ENCODE measurements at regions not wholly inside any gene's neighbourhood (a gene's known extent, or its start where the extent isn't known, plus 50 kb on each side); places are given as distances from the start of the nearest gene placed in this dataset.

DNA sequence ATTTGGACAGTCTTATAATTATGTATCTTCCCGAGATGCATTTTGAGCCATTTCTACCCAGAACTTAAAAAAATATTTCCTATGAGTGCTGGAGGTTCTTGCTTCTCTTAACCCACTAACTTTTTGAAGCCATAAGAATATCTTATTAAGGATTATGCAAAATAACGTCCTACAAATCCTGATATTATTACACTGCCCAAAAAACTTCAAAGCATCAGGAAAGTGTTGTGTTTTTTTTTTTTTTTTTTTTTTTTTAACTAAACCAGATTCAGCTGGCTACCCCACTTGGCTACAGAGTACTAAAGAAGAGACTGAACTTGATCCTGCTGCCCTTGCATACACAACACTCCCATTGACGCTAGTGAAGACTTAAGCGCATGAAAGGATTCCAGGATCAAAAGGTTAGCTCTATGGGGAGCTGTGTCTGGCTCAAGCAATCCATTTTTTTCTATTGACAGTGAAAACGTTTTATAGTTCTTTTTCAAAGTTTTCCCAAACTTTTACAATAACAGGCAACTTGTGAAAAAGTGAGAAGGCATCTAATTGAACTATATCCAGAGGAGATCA lies 141.4 kb downstream of the KCNRG start:
- Histone ChIP-seq H3K36me3 (ENCODE audit: control insufficient read depth, insufficient read depth, low read length) (no peaks in the 10 kb centered on the region), H3K27ac (ENCODE audit: low read depth, low read length) (no peak overlapping the region), H3K27me3 (ENCODE audit: control insufficient read depth, insufficient read depth, low read length) (no peaks in the 10 kb centered on the region), H3K4me1 (ENCODE audit: control insufficient read depth, insufficient read depth, low read length) (peaks cover 5% of the 10 kb centered on the region; the same call in 1 of the 2 replicates), H3K9me3 (ENCODE audit: control insufficient read depth, insufficient read depth, low read length) (no peaks in the 10 kb centered on the region), H3K9ac (ENCODE audit: low read depth, low read length) (no peak overlapping the region), H3K4me3 (ENCODE audit: low read depth, low read length) (no peak overlapping the region)

DNA sequence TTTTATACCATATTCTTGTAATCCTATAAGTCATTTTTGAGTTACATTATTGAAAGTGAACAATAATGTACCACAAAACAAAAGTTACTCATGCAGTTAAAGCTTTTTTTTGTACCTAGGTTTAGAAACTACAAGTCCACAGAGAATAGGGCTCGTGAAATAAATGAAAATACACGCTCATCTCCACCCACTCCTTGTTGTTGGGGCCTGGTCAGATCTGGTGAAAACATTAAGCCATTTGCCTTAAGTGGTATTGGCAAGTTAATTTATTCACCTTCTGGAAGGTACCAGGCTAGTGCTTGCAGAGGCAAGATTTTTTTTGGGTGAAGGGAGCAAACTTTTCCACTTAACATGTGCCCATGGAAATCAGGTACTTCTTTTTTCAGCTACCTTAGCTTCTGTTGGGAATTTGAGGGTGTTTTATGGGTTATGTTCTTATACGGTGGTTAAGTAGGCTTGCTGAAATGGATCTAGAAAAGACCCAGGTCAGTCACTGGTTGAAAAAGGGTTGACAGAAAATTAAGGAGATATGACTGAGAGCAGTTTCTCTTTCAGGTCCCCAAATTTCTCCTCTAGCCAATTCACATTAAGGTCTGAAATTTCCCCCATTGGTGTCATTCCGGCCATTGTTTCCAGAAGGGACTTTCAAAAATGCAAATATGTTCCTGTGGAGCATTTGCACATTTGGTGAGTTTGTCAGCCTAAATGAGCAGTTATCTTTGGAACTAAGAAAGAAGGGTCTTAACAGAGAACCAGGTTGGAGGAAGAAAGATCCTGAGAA lies 143.3 kb downstream of the KCNRG start:
- peaks cover 18% of the 10 kb centered on the region for H3K4me1 ChIP-seq (ENCODE audit: control insufficient read depth, insufficient read depth, low read length)
- no peak overlapping the region for H3K4me3 ChIP-seq (ENCODE audit: low read depth, low read length)
- H3K9ac ChIP-seq (ENCODE audit: low read depth, low read length) = no peak overlapping the region
- no peaks in the 10 kb centered on the region for H3K36me3 ChIP-seq (ENCODE audit: control insufficient read depth, insufficient read depth, low read length)
- no peak overlapping the region for H3K27ac ChIP-seq (ENCODE audit: low read depth, low read length)
- H3K9me3 ChIP-seq (ENCODE audit: control insufficient read depth, insufficient read depth, low read length) = no peaks in the 10 kb centered on the region
- no peaks in the 10 kb centered on the region for H3K27me3 ChIP-seq (ENCODE audit: control insufficient read depth, insufficient read depth, low read length)

DNA sequence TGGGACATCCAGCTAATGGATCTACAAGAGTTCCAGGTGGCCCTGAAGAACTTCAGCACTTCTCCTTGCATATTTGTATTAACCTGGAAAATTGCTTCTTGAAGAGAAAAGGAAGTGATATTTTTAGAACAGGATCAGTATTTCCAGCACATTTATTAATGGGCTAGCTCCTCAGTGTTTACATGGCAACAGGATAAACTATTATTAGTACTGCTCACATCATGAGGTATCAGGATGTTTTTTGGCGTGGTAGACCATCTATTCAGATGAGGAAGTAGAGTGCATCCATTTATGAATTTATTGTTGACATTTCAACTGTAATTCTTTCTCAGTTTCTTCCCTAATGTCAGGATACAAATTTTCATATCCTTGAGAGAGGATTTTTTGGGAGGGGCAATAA lies 144.4 kb downstream of the KCNRG start:
- Histone ChIP-seq H3K27ac (ENCODE audit: low read depth, low read length) (no peak overlapping the region), H3K4me1 (ENCODE audit: control insufficient read depth, insufficient read depth, low read length) (peaks cover 18% of the 10 kb centered on the region), H3K36me3 (ENCODE audit: control insufficient read depth, insufficient read depth, low read length) (no peaks in the 10 kb centered on the region), H3K27me3 (ENCODE audit: control insufficient read depth, insufficient read depth, low read length) (no peaks in the 10 kb centered on the region), H3K4me3 (ENCODE audit: low read depth, low read length) (no peak overlapping the region), H3K9me3 (ENCODE audit: control insufficient read depth, insufficient read depth, low read length) (no peaks in the 10 kb centered on the region), H3K9ac (ENCODE audit: low read depth, low read length) (no peak overlapping the region)

DNA sequence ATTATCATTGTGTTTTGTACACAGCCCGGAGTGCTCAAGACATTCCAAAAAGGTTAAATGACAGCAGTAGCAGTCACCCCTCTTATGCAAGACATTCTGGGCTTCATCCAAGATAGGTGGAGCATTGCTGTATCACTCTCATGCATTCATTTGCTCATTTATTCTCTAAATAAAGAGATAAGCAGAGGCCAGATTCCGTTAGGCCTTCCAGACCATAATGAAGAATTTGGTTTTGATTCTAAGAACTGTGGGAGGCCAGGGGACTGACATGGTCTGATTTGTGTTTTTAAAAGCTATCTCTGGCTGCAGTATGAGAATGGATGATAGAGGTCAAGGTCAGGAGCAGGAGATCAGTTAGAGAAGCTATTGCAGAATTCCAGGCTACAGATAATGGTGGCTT lies 145.8 kb downstream of the KCNRG start:
- Histone ChIP-seq H3K27ac (ENCODE audit: low read depth, low read length) (no peak overlapping the region), H3K9ac (ENCODE audit: low read depth, low read length) (no peak overlapping the region), H3K27me3 (ENCODE audit: control insufficient read depth, insufficient read depth, low read length) (no peaks in the 10 kb centered on the region), H3K36me3 (ENCODE audit: control insufficient read depth, insufficient read depth, low read length) (no peaks in the 10 kb centered on the region), H3K9me3 (ENCODE audit: control insufficient read depth, insufficient read depth, low read length) (no peaks in the 10 kb centered on the region), H3K4me1 (ENCODE audit: control insufficient read depth, insufficient read depth, low read length) (peaks cover 16% of the 10 kb centered on the region), H3K4me3 (ENCODE audit: low read depth, low read length) (no peak overlapping the region)

DNA sequence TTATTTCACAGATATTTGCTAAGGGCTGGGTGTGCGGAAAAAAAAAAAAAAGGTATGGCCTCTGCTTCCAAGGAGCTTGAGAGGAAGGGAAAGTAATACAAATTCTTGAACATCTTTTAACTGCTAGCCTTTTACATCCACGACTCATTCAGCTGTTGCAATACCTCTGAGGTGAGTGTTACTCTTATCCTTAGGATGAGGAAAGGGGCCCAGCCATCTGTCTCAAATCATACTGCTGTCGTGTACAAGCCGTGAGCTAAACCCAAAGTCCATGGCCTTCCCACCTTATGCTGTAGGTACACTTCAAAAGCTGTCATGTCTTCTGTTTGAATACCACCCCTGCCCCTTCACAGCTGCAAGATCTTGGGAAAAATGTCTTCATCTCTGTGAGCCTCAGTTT lies 146.8 kb downstream of the KCNRG start:
- no peaks in the 10 kb centered on the region for H3K27me3 ChIP-seq (ENCODE audit: control insufficient read depth, insufficient read depth, low read length)
- no peak overlapping the region for H3K27ac ChIP-seq (ENCODE audit: low read depth, low read length)

DNA sequence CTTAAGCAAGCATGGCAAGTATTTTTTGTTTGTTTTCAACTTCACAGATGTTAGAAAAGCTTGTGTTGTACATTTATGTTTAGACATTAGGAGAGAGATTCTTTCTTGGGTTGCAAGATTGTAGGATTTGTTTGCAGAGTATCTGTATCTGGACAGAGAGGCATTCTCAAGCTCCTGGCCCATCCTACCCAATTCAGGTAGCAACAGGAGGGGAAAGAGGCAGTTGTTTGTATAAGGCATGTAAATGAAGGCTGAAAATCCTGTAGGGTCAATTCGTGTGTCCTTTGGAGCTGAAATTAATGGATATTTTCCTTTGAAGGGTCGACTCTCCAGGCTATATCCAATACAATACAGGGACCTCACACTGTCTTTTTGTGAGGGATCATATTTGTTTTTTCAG lies 147.3 kb downstream of the KCNRG start:
- no peaks in the 10 kb centered on the region for H3K36me3 ChIP-seq (ENCODE audit: control insufficient read depth, insufficient read depth, low read length)
- no peak overlapping the region for H3K27ac ChIP-seq (ENCODE audit: low read depth, low read length)
- no peak overlapping the region for H3K9ac ChIP-seq (ENCODE audit: low read depth, low read length)
- no peak overlapping the region for H3K4me3 ChIP-seq (ENCODE audit: low read depth, low read length)
- peaks cover 12% of the 10 kb centered on the region for H3K4me1 ChIP-seq (ENCODE audit: control insufficient read depth, insufficient read depth, low read length)
- no peaks in the 10 kb centered on the region for H3K9me3 ChIP-seq (ENCODE audit: control insufficient read depth, insufficient read depth, low read length)
- no peaks in the 10 kb centered on the region for H3K27me3 ChIP-seq (ENCODE audit: control insufficient read depth, insufficient read depth, low read length)

More for the DNA sequence above, 146.8 kb downstream of the KCNRG start:
- H3K36me3 ChIP-seq (ENCODE audit: control insufficient read depth, insufficient read depth, low read length) = no peaks in the 10 kb centered on the region
- H3K4me3 ChIP-seq (ENCODE audit: low read depth, low read length) = no peak overlapping the region
- no peak overlapping the region for H3K9ac ChIP-seq (ENCODE audit: low read depth, low read length)
- H3K4me1 ChIP-seq (ENCODE audit: control insufficient read depth, insufficient read depth, low read length) = peaks cover 12% of the 10 kb centered on the region
- H3K9me3 ChIP-seq (ENCODE audit: control insufficient read depth, insufficient read depth, low read length) = no peaks in the 10 kb centered on the region

DNA sequence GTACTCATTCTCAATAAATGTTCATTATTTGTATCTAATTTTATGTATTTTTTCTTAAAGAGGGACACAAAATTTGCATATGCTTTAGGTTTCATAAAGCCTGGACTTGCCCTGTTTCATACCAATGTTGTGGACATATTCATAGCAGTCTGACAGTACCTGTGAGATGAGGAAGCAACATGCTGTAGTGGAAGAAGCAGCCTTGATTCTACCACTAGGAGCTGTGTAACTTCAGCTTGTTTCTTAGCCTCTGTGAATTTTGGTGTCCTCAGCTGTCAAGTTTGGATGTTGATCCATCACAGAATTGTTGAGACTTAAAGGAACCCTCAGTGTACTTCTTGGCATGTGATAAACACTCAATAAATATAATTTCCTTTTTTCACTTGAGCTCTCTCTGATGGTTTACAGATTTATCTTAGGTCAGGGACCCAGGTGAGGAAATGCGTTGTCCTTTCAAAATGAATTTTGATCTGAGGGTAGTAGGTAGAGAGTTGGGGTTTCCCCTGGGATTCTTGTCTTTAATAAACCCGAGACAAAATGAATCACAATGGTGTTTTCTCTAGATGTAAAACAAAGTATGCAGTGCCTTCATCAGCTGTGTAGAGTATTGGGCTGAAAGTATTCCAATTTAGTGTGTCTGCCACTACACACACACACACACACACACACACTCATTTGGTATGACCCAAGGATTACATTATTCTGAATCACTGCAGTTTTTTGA lies 152.1 kb downstream of the KCNRG start:
- H3K27ac ChIP-seq (ENCODE audit: low read depth, low read length) = no peak overlapping the region
- no peak overlapping the region for H3K4me3 ChIP-seq (ENCODE audit: low read depth, low read length)
- no peak overlapping the region for H3K9ac ChIP-seq (ENCODE audit: low read depth, low read length)
- H3K36me3 ChIP-seq (ENCODE audit: control insufficient read depth, insufficient read depth, low read length) = no peaks in the 10 kb centered on the region
- no peaks in the 10 kb centered on the region for H3K9me3 ChIP-seq (ENCODE audit: control insufficient read depth, insufficient read depth, low read length)
- no peaks in the 10 kb centered on the region for H3K27me3 ChIP-seq (ENCODE audit: control insufficient read depth, insufficient read depth, low read length)
- peaks cover 6% of the 10 kb centered on the region for H3K4me1 ChIP-seq (ENCODE audit: control insufficient read depth, insufficient read depth, low read length)

DNA sequence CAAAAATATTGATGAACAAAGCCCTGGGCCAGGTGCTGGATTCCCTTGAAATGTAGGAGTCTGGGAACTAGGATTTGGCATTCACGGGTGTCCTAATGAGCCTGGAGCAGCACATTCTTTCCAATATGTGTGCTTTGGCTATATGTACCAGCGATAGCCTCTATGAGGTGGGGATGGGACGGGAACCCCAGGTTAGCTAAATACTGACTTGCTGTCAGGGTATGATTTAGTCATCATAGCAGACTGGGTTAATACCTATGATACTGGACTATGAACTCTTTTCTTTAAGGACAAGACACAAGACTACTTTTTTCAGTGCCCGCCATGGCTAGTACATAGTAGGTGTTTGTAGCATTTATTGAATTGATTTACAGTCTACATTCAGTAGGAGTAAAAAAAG lies 152.7 kb downstream of the KCNRG start:
- no peaks in the 10 kb centered on the region for H3K27me3 ChIP-seq (ENCODE audit: control insufficient read depth, insufficient read depth, low read length)
- H3K27ac ChIP-seq (ENCODE audit: low read depth, low read length) = no peak overlapping the region
- no peak overlapping the region for H3K9ac ChIP-seq (ENCODE audit: low read depth, low read length)
- no peaks in the 10 kb centered on the region for H3K9me3 ChIP-seq (ENCODE audit: control insufficient read depth, insufficient read depth, low read length)
- no peaks in the 10 kb centered on the region for H3K36me3 ChIP-seq (ENCODE audit: control insufficient read depth, insufficient read depth, low read length)
- H3K4me3 ChIP-seq (ENCODE audit: low read depth, low read length) = no peak overlapping the region
- peaks cover 1% of the 10 kb centered on the region for H3K4me1 ChIP-seq (ENCODE audit: control insufficient read depth, insufficient read depth, low read length)

DNA sequence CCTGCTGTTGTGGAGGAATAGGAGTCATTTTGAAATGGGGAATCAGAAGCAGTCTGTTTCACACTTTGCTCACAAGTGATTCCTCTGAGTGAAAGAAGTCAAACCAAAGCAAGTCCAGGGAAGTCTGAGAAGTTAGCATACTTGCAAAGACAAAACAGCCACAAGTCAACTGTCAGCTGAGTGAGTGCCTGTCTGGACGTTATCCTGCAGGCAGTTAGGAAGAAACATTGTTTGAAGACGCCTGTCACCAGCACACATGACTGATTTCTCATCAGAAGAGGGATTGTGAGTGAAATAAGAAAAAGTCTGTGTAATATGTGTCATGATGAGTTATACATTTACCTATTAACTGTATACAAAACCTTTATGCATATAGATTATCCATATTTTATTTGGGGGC lies 153.5 kb downstream of the KCNRG start:
- H3K4me1 ChIP-seq (ENCODE audit: control insufficient read depth, insufficient read depth, low read length) = no peaks in the 10 kb centered on the region
- H3K4me3 ChIP-seq (ENCODE audit: low read depth, low read length) = no peak overlapping the region
- no peaks in the 10 kb centered on the region for H3K27me3 ChIP-seq (ENCODE audit: control insufficient read depth, insufficient read depth, low read length)
- H3K36me3 ChIP-seq (ENCODE audit: control insufficient read depth, insufficient read depth, low read length) = no peaks in the 10 kb centered on the region
- H3K27ac ChIP-seq (ENCODE audit: low read depth, low read length) = no peak overlapping the region
- no peak overlapping the region for H3K9ac ChIP-seq (ENCODE audit: low read depth, low read length)
- no peaks in the 10 kb centered on the region for H3K9me3 ChIP-seq (ENCODE audit: control insufficient read depth, insufficient read depth, low read length)

DNA sequence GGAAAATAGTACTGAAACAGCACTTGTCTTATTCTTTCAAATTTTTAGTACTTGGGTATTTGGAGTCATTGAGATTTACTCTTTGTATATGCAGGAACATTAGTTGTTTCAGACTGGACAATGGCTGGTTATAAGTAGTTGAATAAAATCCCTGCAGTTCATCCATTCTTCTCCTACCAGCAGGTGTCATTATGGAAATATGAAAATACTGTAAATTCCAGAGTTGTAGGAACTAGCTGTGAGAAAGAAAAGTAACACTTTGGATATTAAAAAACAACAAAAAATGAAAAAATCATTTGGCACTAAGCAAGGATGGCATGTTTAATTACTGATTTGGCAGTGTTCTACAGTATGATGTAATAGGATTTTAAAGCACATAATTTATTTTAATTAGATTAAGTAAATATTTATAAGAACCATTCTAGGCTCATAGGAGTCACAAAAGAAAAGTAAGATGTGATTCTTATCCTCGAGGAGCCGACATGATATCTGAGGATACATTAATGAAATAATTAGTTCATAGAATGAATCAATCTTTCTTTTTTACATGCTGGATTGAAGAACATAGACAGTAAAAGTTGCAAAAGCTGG lies 155.3 kb downstream of the KCNRG start:
- Histone ChIP-seq H3K27ac (ENCODE audit: low read depth, low read length) (no peak overlapping the region), H3K4me1 (ENCODE audit: control insufficient read depth, insufficient read depth, low read length) (no peaks in the 10 kb centered on the region), H3K9me3 (ENCODE audit: control insufficient read depth, insufficient read depth, low read length) (no peaks in the 10 kb centered on the region), H3K4me3 (ENCODE audit: low read depth, low read length) (no peak overlapping the region), H3K36me3 (ENCODE audit: control insufficient read depth, insufficient read depth, low read length) (no peaks in the 10 kb centered on the region), H3K27me3 (ENCODE audit: control insufficient read depth, insufficient read depth, low read length) (no peaks in the 10 kb centered on the region), H3K9ac (ENCODE audit: low read depth, low read length) (no peak overlapping the region)

Measured in HUES48 (cell line).